Muscle layer of duodenum (tissue), 2 donors: ENCODE measurements at regions not wholly inside any gene's neighbourhood (a gene's known extent, or its start where the extent isn't known, plus 50 kb on each side); places are given as distances from the start of the nearest gene placed in this dataset.

Source experiments
- H3K27ac ChIP-seq: one replicate; pipeline ENCODE4 v1.7.0; 2013; ENCODE audit warnings: mild to moderate bottlenecking, low read length
- H3K27me3 ChIP-seq: one replicate; pipeline ENCODE4 v1.7.0; 2013; ENCODE audit warnings: low read depth, mild to moderate bottlenecking, control low read depth, low read length
- H3K36me3 ChIP-seq, 2 donors: one replicate each; pipeline ENCODE4 v1.7.0; 2013; ENCODE audit warnings: low read length in 2 of 2, control low read depth in 1 of 2, mild to moderate bottlenecking in 1 of 2; ENCODE audit not compliant: insufficient read depth in 2 of 2, control insufficient read depth in 1 of 2
- H3K4me1 ChIP-seq, 2 donors: one replicate each; pipeline ENCODE4 v1.7.0; 2013; ENCODE audit warnings: low read length in 2 of 2, mild to moderate bottlenecking in 2 of 2, control low read depth in 1 of 2, moderate library complexity in 1 of 2; ENCODE audit not compliant: insufficient read depth in 2 of 2, control insufficient read depth in 1 of 2
- H3K4me3 ChIP-seq, 2 donors: one replicate each; pipeline ENCODE4 v1.7.0; 2013; ENCODE audit warnings: low read length in 2 of 2, low read depth in 1 of 2, mild to moderate bottlenecking in 1 of 2
- H3K9me3 ChIP-seq, 2 donors: one replicate each; pipeline ENCODE4 v1.7.0; 2013; ENCODE audit warnings: low read length in 2 of 2, control low read depth in 1 of 2, mild to moderate bottlenecking in 1 of 2; ENCODE audit not compliant: control insufficient read depth in 1 of 2
- donor health status: healthy.

GRCh38 chr5:33362915-33363314 is 77.8 kb upstream of the TARS1 start:
- H3K9me3 ChIP-seq = peaks cover 0 to 2% of the 10 kb centered on the region in 2 donors
- H3K36me3 ChIP-seq = no peaks in the 10 kb centered on the region
- peaks cover 0 to 4% of the 10 kb centered on the region in 2 donors for H3K4me1 ChIP-seq
- H3K4me3 ChIP-seq = peak overlapping the region; percentile 2 to 4
- H3K27me3 ChIP-seq = no peaks in the 10 kb centered on the region
- H3K27ac ChIP-seq = peak overlapping the region; percentile 13

GRCh38 chr5:33363537-33363936 is 77.2 kb upstream of the TARS1 start:
- Histone ChIP-seq H3K4me3 (no peak overlapping the region), H3K27me3 (no peaks in the 10 kb centered on the region), H3K36me3 (no peaks in the 10 kb centered on the region), H3K9me3 (peaks cover 0 to 2% of the 10 kb centered on the region in 2 donors), H3K27ac (no peak overlapping the region), H3K4me1 (peaks cover 0 to 4% of the 10 kb centered on the region in 2 donors)

DNA sequence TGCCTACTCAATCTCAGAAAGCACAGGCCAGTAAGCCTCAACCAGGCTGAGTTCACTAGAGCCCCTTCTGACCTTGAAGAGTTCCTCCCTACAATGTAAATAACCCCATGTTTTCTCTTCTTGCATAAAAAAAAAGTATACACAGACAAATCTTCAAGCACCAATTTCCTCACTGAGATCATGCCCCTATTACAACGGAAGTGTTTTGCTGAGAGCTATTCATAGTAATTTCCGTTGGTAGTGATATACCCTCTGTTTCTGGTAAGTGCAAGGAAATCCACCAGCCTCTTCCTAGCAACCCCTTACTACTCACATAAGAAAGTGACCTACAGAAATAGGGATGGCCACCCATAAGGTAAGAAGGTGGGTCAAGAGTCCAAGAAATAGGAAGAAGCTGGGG is 76.4 kb upstream of the TARS1 start:
- Histone ChIP-seq H3K27ac (no peak overlapping the region), H3K4me3 (no peak overlapping the region), H3K27me3 (no peaks in the 10 kb centered on the region), H3K9me3 (peaks cover 0 to 2% of the 10 kb centered on the region in 2 donors), H3K36me3 (no peaks in the 10 kb centered on the region), H3K4me1 (peaks cover 0 to 4% of the 10 kb centered on the region in 2 donors)

DNA sequence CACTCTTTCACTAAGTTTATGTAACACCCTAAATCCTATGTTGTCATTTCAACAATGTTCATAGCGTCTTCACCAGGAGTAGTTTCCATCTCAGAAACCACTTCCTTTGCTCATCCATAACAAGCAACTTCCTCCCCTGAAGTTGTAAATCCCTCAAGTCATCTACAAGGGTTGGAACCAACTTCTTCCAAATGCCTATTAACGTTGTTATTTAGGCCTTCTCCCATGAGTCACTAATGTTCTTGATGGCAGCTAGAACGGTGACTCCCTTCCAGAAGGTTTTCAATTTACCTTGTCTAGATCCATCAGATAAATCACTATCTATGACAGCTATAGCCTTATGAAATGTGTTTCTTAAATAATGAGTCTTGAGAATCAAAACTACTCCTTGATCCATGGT is 73.3 kb upstream of the TARS1 start:
- no peaks in the 10 kb centered on the region for H3K27me3 ChIP-seq
- peaks cover 0 to 4% of the 10 kb centered on the region in 2 donors for H3K4me1 ChIP-seq
- no peaks in the 10 kb centered on the region for H3K9me3 ChIP-seq
- H3K27ac ChIP-seq = no peak overlapping the region
- H3K36me3 ChIP-seq = no peaks in the 10 kb centered on the region
- no peak overlapping the region for H3K4me3 ChIP-seq

DNA sequence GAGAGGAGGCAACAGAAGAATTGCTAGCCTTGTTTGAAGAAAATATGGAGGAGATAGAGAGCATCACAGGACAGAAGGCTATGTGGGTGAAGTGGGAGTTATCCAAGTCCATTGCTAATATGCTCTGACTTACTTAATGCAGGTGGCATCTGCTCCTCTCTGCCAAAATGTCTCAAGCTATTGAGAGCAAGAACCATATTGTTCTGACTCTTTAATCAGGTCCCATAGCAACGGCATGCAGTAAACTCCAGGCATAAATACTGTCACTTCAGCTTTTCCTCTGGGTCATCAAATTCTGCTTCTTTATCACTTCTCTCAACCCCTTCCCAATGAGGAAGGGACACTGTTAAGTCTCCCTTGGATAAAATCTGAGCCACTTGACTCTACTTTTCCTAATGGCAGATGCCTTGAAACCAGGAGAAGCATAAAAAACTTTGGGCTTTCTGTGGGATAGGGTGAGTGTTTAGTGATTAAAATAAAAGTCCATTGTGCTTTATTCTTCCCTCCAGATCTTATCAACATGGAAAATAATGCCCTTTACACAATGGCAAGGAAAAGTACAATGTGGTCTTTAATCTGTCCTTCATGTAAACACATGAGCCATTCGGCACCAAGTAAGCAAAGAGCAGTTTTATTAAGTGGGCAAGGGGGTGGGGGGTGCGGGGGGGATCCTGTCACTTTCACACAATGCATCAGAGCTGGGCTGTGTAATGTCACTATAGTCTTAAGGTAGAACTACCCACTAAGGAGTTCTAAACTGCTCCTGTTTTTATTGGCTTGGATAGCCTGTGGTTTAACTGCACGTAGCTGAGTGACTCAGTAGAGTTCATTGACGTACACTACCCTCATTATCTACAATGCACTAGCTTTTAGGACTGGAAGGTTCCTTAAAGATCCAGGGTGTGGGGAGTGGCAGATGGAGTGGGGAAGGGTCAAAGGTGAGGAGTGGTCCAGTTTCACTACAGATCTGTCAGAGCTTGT is 71.0 kb upstream of the TARS1 start:
- Histone ChIP-seq H3K4me1 (no peaks in the 10 kb centered on the region), H3K36me3 (no peaks in the 10 kb centered on the region), H3K9me3 (no peaks in the 10 kb centered on the region), H3K4me3 (no peak overlapping the region), H3K27me3 (no peaks in the 10 kb centered on the region), H3K27ac (peak overlapping the region; percentile 4)

- Histone ChIP-seq H3K36me3 (no peaks in the 10 kb centered on the region), H3K4me3 (no peak overlapping the region), H3K4me1 (no peaks in the 10 kb centered on the region), H3K9me3 (no peaks in the 10 kb centered on the region), H3K27me3 (no peaks in the 10 kb centered on the region), H3K27ac (peak overlapping the region; percentile 4)
Observed at GRCh38 chr5:33370466-33370859, 70.3 kb upstream of the TARS1 start.

DNA sequence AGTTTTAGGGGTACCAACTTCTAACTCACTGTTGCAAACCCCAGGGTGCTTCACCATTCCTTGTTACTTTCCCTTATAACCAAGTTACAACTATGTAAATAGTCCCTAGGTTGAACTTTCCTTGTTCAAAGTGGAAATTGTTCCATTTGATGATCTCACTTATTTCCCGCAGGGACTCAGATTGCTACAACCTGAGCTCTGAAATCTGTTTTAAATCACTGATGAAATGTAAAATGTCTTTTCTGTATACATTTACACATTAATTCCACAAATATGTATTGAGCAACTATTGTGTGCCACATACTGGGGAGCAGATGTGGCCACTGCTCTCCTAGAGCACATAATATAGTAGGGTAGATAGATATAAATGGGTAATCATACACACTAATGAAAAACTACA is 69.1 kb upstream of the TARS1 start:
- Histone ChIP-seq H3K27ac (no peak overlapping the region), H3K27me3 (no peaks in the 10 kb centered on the region), H3K4me3 (no peak overlapping the region)

DNA sequence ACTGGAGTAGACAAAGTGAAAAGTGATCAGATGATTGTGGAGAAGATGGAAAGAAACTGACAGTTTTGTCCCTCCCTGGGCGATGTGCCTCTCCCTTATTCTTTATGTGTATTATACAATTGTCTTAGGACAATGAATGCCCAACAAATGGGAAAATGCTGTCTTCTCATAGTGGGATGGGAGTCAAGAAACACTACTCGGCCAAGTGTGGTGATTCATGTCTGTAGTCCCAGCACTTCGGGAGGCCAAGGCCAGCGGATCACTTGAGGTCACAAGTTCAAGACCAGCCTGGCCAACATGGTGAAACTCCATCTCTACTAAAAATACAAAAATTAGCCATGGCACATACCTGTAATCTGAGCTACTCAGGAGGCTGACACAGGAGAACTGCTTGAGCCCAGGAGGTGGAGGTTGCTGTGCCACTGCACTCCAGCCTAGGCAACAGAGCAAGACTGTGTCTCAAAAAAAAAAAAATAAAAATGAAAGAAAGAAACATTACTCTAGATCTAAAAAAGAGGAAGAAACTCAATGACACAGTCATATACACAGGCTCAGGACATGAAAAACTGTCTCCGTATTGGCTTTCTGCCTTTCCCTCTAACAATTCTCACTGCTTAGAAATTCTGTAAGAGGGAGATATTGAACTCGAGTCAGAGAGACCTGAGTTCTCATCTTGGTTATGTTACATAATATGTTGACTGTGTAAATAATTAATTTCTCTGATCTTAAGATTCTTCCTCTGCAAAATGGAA is 67.9 kb upstream of the TARS1 start:
- Histone ChIP-seq H3K4me3 (no peak overlapping the region), H3K4me1 (peaks cover 0 to 7% of the 10 kb centered on the region in 2 donors), H3K9me3 (no peaks in the 10 kb centered on the region), H3K27me3 (no peaks in the 10 kb centered on the region), H3K27ac (no peak overlapping the region), H3K36me3 (no peaks in the 10 kb centered on the region)

More for the DNA sequence above, 69.1 kb upstream of the TARS1 start:
- no peaks in the 10 kb centered on the region for H3K9me3 ChIP-seq
- H3K4me1 ChIP-seq = peaks cover 0 to 7% of the 10 kb centered on the region in 2 donors
- H3K36me3 ChIP-seq = no peaks in the 10 kb centered on the region

DNA sequence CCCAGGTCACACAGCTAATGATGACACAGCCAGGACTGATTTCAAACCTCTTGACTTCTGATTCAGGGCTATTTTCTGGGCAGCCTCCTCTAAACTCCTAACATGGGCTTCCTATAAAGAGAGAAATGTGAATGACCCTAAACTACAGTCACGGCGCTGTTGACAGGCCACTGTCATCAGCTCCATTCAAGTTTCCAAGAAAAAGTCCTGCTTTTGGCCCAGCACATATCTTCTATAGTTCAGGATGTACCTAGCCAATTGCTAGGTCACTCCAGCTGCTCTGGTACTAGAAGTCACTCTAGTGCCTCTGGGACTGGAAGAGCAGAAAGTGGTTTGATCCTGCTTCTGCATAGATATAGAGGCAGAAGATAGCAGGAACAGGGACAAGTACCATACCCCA is 64.9 kb upstream of the TARS1 start:
- no peaks in the 10 kb centered on the region for H3K27me3 ChIP-seq
- no peak overlapping the region for H3K4me3 ChIP-seq
- no peak overlapping the region for H3K27ac ChIP-seq
- H3K4me1 ChIP-seq = peaks cover 0 to 7% of the 10 kb centered on the region in 2 donors
- H3K36me3 ChIP-seq = no peaks in the 10 kb centered on the region
- no peaks in the 10 kb centered on the region for H3K9me3 ChIP-seq

GRCh38 chr5:33379757-33380156 is 61.0 kb upstream of the TARS1 start:
- peaks cover 0 to 2% of the 10 kb centered on the region in 2 donors for H3K9me3 ChIP-seq
- no peak overlapping the region for H3K27ac ChIP-seq
- H3K27me3 ChIP-seq = no peaks in the 10 kb centered on the region
- no peak overlapping the region for H3K4me3 ChIP-seq
- no peaks in the 10 kb centered on the region for H3K36me3 ChIP-seq
- H3K4me1 ChIP-seq = peaks cover 0 to 7% of the 10 kb centered on the region in 2 donors

DNA sequence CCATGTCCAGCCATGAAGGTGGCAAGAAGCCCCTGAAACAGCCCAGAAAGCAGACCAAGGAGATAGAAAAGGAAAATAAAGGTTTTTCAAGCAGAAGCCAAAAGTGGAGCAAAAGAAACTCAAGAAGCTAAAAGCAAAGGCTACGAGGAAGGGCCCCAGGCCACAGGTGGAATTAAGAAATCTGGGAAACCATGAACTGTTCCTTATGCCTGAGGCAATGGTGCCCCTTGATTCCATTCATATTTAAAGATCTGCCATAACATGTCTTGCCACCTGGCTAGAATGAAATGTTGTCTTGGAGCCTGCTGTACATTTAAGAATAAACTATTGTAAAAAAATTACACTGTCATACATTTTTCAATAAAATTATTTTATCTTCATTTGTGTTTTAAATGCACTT is 59.5 kb upstream of the TARS1 start:
- Histone ChIP-seq H3K36me3 (no peaks in the 10 kb centered on the region), H3K27me3 (no peaks in the 10 kb centered on the region), H3K4me3 (no peak overlapping the region), H3K27ac (no peak overlapping the region), H3K4me1 (peaks cover 0 to 3% of the 10 kb centered on the region in 2 donors), H3K9me3 (peaks cover 0 to 6% of the 10 kb centered on the region in 2 donors)
